ENCODE measurements at regions not wholly inside any gene's neighbourhood (a gene's known extent, or its start where the extent isn't known, plus 50 kb on each side); places are given as distances from the start of the nearest gene placed in this dataset.

DNA sequence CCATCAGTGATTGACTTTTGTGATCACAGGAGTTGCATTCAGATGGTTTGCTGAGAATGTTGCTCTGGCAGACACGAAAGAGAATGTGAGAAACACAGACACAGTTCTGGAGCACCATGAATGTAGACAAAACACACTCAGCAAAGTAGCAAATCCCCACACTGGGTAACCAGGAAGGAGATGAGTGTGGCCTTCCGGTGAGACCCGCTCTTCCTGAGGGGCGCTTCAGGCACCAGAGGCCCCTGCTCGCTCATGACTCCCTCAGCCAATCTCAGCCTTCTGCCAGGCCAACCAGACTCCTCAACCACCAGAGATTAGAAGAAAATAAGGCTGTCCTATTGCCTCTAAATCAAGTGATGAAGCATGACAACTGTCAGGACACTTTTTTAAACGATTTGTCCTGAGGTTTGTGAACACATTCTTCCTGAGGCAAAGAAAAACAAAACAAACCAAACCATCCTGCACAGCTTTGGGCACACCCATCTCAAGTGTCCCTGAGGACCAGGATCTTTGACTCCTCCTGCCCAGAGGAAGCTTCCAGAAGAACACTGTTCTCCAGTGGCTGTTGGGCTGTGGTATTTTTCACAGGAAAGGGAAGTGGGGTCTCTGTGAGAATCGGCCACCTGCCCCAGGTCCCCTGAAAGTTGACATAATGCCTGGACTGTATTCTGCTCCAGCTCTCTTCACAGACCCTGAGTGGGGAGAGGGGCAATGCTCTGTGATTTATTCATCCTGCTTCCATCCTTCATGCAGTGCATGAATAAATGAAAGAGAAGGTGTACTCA, 152.8 kb downstream of the BCL11A start:
- DNase-seq (ENCODE audit: low read depth in 2 of 3, low spot score in 1 of 3), result no peak

DNA sequence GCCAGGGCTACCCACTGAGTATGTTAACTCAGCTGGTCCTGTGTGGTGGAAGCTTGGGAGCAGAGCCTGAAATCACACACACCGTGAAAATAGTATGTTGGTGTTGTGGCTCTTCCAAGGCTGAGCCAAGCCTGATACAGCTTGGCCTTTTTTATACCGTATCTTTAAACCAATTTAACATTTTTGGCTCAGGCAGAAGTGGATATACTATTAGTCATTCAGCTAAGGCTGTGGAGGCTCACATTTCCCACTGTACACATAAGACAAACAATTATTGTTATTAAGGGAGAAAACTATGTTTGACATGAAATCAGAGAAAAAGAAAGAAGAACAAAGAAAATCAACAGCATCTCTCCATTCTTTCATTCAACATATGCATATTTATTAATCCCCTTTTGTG, 159.0 kb downstream of the BCL11A start:
- DNase-seq (ENCODE audit: low read depth in 2 of 3, low spot score in 1 of 3), result no peak

DNA sequence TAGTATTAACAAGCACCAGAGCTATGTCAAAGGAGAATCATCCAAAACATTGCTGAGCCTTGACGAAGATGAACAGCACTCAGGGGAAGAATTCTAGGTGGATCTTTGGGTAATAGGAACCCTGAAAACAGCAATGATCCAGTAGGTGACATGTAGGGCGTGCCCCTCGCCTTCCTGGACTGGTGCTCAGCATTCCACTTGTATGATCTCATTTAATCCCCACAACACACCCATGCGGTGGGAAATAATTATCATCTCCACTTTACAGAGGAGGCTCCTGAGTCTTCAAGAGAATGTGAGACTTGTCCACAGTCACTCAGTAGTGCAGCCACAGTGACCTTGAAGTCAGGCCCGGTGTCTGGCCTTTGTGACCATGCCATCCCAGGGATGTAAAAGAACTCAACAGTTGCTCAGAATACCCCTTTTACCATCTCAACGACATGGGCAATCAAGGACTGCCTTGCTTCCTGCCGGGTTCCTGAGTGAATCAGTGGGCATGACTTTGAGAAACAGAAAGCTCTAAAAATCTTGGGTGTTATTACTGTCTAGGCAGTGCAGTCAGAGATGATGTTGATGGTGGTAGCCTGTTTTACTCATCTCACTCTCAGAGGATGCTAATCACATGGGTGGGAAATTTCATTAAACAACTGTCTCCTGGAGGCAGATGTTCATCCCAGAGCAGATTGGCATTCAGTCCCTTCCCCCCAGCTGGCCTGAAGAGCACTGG, 161.6 kb downstream of the BCL11A start:
- no peak for DNase-seq (ENCODE audit: low read depth in 2 of 3, low spot score in 1 of 3)

DNA sequence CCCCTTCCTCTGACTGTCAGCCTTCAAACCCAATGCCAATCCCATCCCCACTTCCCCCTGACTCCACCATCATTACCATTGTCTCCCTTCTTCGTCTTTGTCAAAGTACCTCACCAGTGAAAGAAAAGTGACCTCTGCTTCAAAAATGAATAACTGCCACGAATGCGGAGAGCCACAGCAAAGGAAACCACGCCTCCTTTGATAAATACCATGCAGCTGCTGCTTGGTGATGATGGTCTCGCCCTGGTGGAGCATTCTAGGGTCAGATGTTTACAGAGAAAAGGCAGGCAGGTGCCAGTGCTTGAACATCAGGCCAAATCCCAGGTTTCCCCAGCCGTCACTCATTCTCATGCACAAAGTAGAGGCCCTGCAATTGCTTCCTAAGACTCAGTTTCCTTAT, 162.2 kb downstream of the BCL11A start:
- DNase-seq (ENCODE audit: low read depth in 2 of 3, low spot score in 1 of 3), result no peak

DNA sequence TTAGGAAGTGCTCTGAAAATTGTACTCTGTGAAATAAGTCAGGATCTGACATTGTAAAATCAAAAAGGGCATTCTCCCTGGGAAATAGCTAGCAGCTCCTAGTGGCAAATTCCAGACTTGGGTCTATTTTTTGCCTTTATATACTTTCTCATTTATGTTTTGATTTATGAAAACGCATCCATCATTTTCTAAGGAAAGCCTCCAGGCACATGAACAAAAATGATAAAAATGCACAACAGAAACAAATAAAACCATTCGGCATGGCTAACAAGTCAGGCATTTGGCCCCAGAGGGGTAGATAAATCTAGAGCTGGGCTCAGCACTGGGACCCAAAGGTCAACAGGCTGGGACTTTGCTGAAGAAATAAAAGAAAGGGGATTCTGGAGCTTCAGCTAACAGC, 167.0 kb downstream of the BCL11A start:
- DNase-seq (ENCODE audit: low read depth in 2 of 3, low spot score in 1 of 3), result no peak

DNA sequence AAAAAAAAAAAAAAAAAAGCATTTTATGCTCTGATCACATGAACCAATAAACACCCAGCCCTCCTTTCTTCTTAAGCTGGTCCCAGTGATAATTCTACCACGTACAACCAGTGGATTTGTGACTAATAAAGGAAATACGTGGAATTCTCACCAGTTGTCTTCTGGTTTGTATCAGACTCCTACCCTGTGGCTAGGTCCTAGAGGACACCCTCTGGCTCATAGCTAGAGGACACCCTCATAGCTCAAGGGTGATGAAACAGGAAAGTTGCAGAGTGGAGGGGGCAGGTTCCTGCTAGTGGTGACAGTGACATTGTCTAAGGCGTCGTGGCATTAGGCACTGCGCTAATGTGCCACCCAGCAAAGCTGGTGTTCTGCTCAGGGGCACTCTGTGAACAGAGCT, 167.8 kb downstream of the BCL11A start:
- no peak for DNase-seq (ENCODE audit: low read depth in 2 of 3, low spot score in 1 of 3)

DNA sequence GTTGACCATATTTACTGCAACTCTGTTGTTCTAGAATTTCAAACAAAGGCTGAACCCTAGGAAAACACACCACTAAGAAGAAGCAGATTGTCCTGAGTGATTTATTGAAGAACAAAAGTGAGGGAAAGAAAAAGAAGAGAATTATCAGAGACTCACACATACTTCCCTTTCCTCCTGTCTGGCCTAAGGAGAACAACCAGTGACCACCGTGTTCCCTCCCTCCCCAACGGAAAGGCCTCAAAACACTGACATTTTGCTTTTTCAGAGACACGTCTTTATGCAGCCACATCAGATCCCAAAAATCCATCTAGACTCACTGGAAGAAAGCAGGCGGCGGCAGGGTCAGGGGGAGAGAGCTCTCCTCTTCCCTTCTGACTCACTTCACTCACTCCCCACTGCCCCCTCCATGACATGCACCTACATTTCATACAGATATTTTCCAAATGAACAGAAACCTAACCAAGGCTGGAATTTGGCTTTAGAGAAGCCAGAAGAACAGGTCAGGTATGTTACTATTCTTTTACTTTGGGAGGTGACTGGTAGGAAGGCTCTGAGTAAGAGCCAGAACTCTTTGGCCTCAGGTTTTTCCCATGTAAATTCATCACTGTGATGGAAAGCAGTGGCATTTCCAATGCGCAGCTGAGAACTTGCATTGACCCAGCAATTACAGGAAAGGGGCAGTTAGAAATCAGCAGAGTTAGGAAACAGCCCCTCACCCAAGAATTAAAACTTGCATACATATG, 169.9 kb downstream of the BCL11A start:
- no peak for DNase-seq (ENCODE audit: low read depth in 2 of 3, low spot score in 1 of 3)

DNA sequence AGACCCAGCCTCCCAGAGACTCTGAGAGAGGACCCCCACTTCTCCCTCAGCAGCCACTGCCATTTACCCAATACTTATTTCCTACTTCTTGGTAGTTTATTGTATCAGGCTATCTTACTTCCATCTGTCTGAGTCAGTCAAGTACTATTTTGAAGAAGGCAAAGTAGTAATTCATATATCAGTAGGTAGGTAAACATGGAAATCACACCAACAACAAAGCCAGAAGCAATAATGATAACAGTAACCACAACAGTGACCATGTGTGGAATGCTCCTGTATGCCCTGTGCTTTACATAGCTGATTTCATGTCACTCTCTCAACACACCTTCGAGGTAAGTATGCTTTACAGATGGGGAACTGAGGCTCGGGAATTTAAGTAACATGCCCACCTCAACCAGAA, 173.0 kb downstream of the BCL11A start:
- no peak for DNase-seq (ENCODE audit: low read depth in 2 of 3, low spot score in 1 of 3)

DNA sequence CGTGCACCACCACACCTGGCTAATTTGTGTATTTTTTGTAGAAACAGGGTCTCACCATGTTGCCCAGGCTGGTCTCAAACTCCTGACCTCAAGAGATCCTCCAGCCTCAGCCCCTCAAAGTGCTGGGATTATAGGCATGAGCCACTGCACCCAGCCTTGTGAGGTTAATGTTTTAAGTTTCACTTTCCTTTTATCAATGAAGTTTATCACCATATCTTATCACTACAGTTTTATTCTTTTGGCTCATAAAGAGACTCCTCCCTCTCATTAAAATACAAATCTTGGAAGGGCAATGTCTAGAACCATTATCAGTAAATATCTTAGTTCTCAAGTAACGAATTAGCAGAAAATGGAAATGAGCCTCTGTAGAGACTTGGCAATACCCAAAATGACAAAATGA, 173.8 kb downstream of the BCL11A start:
- no peak for DNase-seq (ENCODE audit: low read depth in 2 of 3, low spot score in 1 of 3)

DNA sequence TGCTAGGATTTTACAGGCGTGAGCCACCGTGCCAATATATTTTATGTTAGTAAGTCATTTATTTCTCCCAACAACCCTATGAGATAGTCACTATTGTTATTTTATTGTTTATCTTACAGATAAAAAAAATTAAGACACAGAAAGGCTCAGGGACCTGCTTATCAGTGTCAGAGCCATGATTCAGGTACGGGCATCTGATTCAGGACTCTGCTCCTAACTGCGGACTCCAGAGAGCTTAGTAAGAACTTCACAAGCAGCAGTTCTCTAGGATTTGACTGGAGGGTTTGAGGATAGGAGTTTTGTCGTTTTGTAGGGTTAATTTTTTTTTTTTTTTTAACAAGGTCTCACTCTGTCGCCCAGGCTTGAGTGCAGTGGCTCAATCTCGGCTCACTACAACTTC, 174.2 kb downstream of the BCL11A start:
- DNase-seq (ENCODE audit: low read depth in 2 of 3, low spot score in 1 of 3), result no peak

DNA sequence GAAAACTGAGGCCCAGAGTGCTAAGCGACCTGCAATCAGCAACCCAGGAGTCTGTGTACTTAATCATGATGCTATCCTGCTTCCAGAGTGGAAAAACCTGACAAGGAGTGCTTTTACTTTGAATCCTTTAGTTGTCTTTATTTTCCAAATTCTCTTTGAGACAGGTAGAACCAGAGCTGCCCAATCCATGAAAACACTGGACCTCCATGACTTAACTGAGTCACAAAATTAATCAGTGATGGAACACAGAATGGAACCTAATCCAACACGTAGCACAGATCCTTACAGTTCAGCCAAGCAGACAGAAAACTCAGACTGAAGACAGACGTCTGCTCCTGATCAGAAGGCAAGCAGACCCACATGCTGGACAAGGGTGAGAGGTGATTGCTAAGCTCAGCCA, 175.6 kb downstream of the BCL11A start:
- DNase-seq (ENCODE audit: low read depth in 2 of 3, low spot score in 1 of 3), result no peak

DNA sequence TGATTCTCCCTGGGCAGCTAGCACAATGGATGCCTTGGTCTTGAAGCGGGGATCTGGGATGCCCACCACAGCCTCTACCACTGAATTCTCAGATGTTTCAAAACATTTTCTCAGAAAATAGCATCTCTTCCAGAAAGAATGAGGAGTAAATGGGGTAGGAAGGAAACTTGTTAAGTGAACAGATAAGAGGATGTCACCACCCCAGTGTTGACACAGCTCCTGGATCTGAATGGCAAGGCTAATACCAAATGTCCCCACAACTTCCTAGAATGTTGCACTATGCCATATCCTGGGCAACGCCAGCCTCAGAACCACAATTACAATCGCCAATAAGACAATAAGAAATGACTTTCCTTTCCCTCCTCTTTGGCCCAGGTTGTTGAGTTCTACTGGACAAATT, 177.2 kb downstream of the BCL11A start:
- DNase-seq (ENCODE audit: low read depth in 2 of 3, low spot score in 1 of 3), result no peak

DNA sequence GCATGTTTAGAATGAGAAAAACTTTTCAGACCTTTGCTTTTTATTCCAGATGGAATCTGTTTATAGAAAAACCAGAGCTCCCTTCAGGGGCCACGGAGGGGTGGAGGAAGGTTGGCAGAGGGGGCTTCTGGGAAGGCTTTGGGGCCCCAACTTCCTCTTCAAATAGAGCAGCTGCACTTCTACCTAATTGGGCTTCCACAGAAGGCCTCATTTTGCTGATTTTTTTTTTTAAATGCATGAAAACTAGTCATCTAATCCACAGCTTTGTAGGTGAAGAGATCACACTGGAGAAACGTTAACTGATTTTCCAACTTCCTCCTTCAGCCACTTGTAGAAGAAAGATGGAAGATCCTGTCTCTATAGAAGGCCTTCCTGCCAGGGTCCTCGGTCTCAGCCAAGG, 181.8 kb downstream of the BCL11A start:
- DNase-seq (ENCODE audit: low read depth in 2 of 3, low spot score in 1 of 3), result no peak

DNA sequence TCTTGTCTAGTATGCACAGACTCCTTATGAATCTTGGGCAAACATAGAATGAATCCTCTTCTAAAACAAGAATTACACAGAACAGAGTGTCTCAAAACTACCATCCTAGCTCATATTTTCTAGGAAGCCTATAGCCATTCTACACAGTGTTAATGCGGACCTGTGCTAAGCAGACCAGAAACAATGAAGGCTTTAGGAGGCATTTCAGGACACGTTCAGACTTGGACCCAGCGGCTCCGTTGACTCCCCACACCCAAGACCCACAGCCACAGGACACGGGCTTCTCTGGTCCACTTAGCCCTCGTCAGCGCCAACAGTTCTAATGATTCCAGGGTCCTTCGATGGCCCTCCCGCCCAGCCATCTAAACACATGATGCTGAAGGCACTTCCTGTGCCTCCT, 182.2 kb downstream of the BCL11A start:
- no peak for DNase-seq (ENCODE audit: low read depth in 2 of 3, low spot score in 1 of 3)

DNA sequence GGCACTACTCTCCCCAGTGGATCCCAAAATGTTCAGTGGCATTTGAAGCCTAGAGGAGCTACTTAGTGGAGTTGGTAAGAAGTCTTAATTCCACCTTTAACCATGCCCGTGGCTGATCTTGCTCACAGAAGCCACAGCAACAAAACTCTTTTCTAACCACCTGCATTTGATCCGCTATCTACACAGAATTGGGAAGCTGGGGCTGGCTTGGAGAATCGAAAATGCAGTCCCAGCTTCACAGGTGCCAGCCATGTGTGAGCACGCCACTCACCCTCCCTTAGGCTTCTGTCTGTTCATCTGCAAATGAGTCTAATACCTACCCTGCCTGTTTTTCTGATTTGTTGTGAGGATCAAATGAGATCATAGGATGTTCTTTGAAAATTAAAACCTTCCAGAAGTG, 182.6 kb downstream of the BCL11A start:
- DNase-seq (ENCODE audit: low read depth in 2 of 3, low spot score in 1 of 3), result no peak

DNA sequence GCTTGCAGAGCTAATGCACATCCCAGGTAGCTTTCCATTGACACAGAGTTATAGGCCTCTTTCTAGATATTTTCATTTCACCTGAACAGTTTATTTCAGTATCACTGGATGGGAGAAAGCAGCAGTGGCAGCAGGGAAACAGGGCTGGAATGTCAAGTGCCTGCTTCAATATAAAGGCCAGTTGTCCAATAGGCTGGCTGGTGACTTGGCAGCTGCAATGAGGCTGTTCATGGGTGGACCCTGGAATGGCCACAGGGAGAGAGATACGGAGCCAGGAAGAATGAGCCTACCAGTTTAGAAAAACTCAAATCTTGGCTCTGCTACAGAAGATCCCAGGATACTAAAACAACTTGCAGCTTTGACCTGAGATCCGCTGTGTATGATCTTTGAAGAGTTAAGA, 185.0 kb downstream of the BCL11A start:
- DNase-seq (ENCODE audit: low read depth in 2 of 3, low spot score in 1 of 3), result no peak

DNA sequence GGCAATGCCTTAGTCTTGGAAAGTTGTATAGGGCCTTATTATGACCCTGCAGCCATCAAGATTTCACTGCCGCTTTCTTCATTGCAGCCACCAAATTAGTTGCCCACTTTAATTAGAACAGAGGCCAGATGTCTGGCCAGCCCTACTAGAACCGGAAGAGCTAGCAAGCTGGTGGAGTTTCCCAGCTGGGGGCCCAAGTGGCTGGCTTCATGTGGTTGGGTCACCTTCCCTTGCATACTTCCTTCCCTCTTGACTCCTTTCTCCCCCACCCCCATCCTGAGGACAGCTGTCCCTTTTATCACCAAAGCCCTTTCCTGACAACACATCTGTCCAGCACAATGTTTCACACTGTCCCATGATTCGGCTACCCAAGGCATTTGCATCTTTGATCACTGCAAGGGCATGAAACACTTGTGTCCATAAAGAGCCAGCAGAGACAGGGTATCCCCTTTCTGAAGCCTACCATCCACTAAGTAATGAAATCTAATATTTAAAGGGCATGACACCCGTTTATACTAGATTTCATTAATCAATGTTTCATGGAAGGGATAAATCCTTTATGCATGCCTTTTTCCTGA, 187.2 kb downstream of the BCL11A start:
- no peak for DNase-seq (ENCODE audit: low read depth in 2 of 3, low spot score in 1 of 3)

DNA sequence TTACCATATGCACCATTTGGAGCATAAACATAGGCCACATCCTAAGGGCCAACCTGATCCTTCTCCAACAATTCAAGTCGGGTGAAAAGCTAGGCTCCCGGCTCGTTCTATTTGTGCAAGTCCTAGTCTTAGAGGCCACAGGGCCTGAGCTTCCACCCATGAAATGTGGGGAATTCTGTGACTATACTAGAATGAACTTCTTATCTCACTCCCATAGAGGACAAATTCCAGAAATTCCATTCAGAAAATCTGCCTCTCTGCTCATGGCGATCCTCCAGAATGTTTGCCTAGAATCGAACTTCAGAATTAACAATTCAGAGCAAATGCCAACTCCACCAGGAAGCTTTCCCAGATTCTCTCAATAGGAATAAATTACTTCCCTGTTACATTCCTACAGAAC, 187.9 kb downstream of the BCL11A start:
- DNase-seq (ENCODE audit: low read depth in 2 of 3, low spot score in 1 of 3), result no peak

DNA sequence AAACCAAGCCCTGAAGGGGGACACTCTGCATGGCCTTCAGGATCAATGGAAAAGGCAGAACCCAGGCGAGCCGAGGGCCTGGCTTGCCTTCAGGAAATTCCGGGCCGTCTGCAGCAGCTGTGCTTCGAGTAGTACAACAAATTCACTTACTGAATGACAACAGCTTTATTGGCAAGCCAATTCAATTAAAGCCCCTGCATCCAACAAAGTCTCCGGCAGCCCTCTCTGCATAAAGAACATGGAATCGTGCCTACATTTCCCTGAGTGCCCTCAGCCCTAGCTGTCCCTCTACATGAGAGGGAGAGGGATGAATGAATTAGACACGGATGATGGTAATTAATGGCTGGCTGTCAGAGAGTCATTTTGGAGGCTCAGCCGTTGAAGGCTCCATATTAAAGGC, 189.0 kb downstream of the BCL11A start:
- no peak for DNase-seq (ENCODE audit: low read depth in 2 of 3, low spot score in 1 of 3)

DNA sequence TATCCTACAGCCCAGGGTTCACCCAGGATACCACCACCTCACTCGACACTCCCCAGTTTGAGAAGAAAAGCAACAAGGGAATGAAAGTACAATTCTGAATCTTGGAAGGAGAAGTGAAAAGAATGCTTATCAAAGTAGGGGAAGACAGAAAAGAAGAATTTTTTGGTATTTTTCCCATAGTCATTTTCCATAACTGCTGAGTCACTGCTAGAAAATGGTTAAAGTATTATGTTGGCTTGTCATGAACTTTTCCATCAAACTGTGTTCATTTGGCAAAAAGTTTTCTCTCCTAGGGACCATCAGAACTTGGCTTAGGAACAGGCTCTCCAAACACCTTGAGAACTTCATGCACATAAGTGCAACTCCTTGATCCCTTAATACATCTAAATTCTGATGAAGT, 192.0 kb downstream of the BCL11A start:
- no peak for DNase-seq (ENCODE audit: low read depth in 2 of 3, low spot score in 1 of 3)

DNA sequence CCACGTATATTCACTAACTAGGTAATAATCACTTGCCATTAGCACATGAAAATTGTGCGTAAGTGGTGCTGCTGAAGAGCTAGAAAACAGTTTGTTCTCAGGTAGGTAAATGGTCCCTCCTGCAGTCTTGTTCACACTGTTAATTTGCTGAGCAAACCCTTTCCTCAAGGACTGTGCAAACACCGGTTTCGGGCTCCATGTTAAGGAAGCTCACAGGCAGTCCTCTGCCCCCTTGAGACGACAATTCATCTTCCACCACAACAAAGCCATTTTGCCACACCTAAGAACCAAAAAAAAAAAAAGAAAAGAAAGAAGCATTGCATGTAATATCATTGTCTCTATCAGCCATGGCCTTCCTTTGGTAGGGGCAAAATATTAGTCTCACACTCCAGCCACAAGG, 193.9 kb downstream of the BCL11A start:
- DNase-seq (ENCODE audit: low read depth in 2 of 3, low spot score in 1 of 3), result no peak

DNA sequence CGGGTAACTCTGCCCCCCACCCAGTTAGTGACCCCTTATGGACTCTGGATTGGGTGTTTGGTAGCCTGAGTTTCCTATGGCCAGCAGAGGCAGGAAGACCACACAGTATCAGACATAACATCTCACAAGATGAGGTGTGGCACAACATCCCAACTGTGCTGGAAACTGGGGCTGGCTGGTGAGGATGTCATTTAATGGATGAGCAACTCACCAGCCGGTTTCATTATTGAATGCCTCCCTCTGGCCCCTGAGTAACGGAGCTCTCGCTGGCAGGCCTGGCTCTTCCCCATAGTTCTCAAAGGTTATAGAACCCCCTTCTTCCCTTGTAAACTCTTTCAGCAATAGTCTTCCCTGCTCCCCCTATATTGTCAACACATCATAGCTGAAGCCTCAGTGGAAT, 195.0 kb downstream of the BCL11A start:
- no peak for DNase-seq (ENCODE audit: low read depth in 2 of 3, low spot score in 1 of 3)
